ENCODE measurements at regions not wholly inside any gene's neighbourhood (a gene's known extent, or its start where the extent isn't known, plus 50 kb on each side); places are given as distances from the start of the nearest gene placed in this dataset.

DNA sequence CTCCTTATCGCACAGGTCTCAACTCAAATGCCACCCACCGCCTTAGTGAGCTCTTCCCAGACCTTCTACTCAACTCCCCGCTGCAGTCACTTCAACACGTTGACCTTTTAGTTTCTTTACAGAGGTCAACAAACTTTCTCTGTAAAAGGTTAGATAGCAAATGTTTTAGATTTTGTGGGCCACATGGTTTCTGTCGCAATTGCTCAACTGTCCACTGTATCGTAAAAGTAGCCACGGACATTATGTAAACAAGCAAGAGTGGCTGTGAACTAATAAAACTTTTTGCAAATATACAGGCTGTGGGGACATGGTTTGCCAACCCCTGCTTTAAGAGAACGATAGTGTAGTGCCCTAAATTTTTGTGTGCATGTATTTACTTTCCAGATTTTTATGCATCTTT, 247.6 kb upstream of the TSHZ2 start:
- H3K4me2 ChIP-seq (ENCODE audit: low read depth, low read length), result no peak overlapping the region
- H3K9me2 ChIP-seq (replicated peaks; ENCODE audit: insufficient read depth, low read length), result no peaks in the 10 kb centered on the region
- no peak for DNase-seq
- no peak overlapping the region for H3K9ac ChIP-seq (ENCODE audit: low read length)
- no peak overlapping the region for H2AFZ ChIP-seq (ENCODE audit: low read length)
- no peaks in the 10 kb centered on the region for H4K20me1 ChIP-seq (ENCODE audit: insufficient read depth, low read length)
- H3K4me1 ChIP-seq (ENCODE audit: low read length), result no peaks in the 10 kb centered on the region
- H3K36me3 ChIP-seq (replicated peaks; ENCODE audit: insufficient read depth, low read length), result no peaks in the 10 kb centered on the region
- H3K27ac ChIP-seq (ENCODE audit: low read length), result no peak overlapping the region
- no peak overlapping the region for H3K4me3 ChIP-seq (ENCODE audit: low read length)
- H3F3A ChIP-seq (ENCODE audit: insufficient read depth, low read length), result no peaks in the 10 kb centered on the region
- no peaks in the 10 kb centered on the region for H3K27me3 ChIP-seq (replicated peaks; ENCODE audit: insufficient read depth, low read length)
- no peaks in the 10 kb centered on the region for H3K9me3 ChIP-seq (replicated peaks; ENCODE audit: insufficient read depth, low read length)
- no peaks in the 10 kb centered on the region for H3K79me2 ChIP-seq (ENCODE audit: low read length)
- TF ChIP-seq, protein P1, sequence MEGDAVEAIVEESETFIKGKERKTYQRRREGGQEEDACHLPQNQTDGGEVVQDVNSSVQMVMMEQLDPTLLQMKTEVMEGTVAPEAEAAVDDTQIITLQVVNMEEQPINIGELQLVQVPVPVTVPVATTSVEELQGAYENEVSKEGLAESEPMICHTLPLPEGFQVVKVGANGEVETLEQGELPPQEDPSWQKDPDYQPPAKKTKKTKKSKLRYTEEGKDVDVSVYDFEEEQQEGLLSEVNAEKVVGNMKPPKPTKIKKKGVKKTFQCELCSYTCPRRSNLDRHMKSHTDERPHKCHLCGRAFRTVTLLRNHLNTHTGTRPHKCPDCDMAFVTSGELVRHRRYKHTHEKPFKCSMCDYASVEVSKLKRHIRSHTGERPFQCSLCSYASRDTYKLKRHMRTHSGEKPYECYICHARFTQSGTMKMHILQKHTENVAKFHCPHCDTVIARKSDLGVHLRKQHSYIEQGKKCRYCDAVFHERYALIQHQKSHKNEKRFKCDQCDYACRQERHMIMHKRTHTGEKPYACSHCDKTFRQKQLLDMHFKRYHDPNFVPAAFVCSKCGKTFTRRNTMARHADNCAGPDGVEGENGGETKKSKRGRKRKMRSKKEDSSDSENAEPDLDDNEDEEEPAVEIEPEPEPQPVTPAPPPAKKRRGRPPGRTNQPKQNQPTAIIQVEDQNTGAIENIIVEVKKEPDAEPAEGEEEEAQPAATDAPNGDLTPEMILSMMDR (IDR thresholded peaks at IDR 0.05; ENCODE audit: low read length), result no peak
- TF ChIP-seq EZH2phosphoT487 (IDR thresholded peaks at IDR 0.05; ENCODE audit: low read length) (no peak), EZH2 (optimal IDR thresholded peaks at IDR 0.05; ENCODE audit: low read depth, low read length) (no peak)

DNA sequence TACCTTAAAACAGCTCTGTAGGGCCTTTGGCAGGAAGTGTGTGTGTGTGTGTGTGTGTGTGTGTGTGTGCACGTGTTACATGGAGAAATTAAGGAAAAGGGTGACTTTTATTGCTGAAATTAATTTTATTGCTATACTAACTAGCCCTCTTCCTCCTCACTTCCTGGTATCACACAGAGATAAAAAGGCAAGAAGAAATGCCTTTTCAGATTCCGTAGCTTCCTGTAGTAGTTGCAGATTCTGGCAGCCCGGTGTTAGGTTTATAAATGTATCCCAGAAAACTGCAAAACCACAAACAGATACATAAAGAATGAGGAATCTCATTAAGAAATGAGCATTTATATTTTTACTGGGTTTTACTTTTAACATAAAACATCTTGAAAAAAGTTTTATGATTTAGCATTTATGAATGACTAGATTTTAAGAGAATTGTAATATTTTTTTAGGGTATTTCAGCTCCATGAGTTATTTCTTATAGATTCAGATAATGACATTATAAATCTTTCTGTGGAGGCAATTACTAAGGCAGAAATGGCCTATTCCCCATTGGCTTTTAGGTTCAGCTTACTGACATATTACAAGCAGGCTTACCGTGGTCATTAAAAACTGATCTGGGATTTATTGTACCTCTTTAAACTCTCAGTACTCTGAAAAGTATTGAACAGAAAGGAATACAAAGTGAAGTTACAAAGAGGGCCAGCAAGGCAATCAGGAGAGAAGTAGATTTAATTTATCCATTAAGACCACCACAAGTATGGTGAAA, 249.1 kb upstream of the TSHZ2 start:
- Histone ChIP-seq H3K79me2 (ENCODE audit: low read length) (no peaks in the 10 kb centered on the region), H3K4me1 (ENCODE audit: low read length) (no peaks in the 10 kb centered on the region), H3K9me3 (replicated peaks; ENCODE audit: insufficient read depth, low read length) (no peaks in the 10 kb centered on the region), H3K9ac (ENCODE audit: low read length) (no peak overlapping the region), H3K9me2 (replicated peaks; ENCODE audit: insufficient read depth, low read length) (no peaks in the 10 kb centered on the region), H3F3A (ENCODE audit: insufficient read depth, low read length) (no peaks in the 10 kb centered on the region), H3K36me3 (replicated peaks; ENCODE audit: insufficient read depth, low read length) (no peaks in the 10 kb centered on the region), H4K20me1 (ENCODE audit: insufficient read depth, low read length) (no peaks in the 10 kb centered on the region), H3K27ac (ENCODE audit: low read length) (no peak overlapping the region), H3K4me3 (ENCODE audit: low read length) (no peak overlapping the region), H2AFZ (ENCODE audit: low read length) (no peak overlapping the region), H3K4me2 (ENCODE audit: low read depth, low read length) (no peak overlapping the region), H3K27me3 (replicated peaks; ENCODE audit: insufficient read depth, low read length) (no peaks in the 10 kb centered on the region)
- TF ChIP-seq, protein P1 (IDR thresholded peaks at IDR 0.05; ENCODE audit: low read length), result no peak
- no peak for TF ChIP-seq EZH2phosphoT487 (IDR thresholded peaks at IDR 0.05; ENCODE audit: low read length)
- TF ChIP-seq EZH2 (optimal IDR thresholded peaks at IDR 0.05; ENCODE audit: low read depth, low read length), result no peak
- no peak for DNase-seq

DNA sequence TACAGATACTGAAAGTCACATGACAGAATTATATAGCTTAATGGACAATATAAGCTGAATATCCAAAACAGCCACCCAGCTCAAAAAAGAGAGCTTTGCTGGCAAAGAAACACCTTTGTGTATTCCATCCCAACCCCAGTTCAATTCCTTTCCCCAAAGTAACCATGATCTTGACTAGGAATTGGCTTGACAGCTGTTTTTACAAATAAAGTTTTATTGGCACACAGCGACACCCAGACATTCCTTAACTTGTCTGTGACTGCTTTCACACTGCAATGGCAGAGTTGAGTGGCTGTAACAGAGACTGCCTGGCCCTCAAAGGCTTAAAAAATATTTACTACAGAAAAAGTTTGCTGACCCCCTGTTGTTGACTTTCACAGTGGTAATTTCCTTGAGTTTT, 264.0 kb upstream of the TSHZ2 start:
- Histone ChIP-seq H3K79me2 (ENCODE audit: low read length) (no peaks in the 10 kb centered on the region), H3K9me3 (replicated peaks; ENCODE audit: insufficient read depth, low read length) (no peaks in the 10 kb centered on the region), H3K9me2 (replicated peaks; ENCODE audit: insufficient read depth, low read length) (no peaks in the 10 kb centered on the region), H4K20me1 (ENCODE audit: insufficient read depth, low read length) (no peaks in the 10 kb centered on the region), H3K36me3 (replicated peaks; ENCODE audit: insufficient read depth, low read length) (no peaks in the 10 kb centered on the region), H3F3A (ENCODE audit: insufficient read depth, low read length) (no peaks in the 10 kb centered on the region), H3K27me3 (replicated peaks; ENCODE audit: insufficient read depth, low read length) (no peaks in the 10 kb centered on the region), H3K27ac (ENCODE audit: low read length) (no peak overlapping the region), H3K9ac (ENCODE audit: low read length) (no peak overlapping the region), H2AFZ (ENCODE audit: low read length) (no peak overlapping the region), H3K4me3 (ENCODE audit: low read length) (no peak overlapping the region), H3K4me2 (ENCODE audit: low read depth, low read length) (no peak overlapping the region), H3K4me1 (ENCODE audit: low read length) (no peaks in the 10 kb centered on the region)
- no peak for DNase-seq
- TF ChIP-seq, protein P1 (IDR thresholded peaks at IDR 0.05; ENCODE audit: low read length), result no peak
- TF ChIP-seq EZH2 (optimal IDR thresholded peaks at IDR 0.05; ENCODE audit: low read depth, low read length), result no peak
- TF ChIP-seq EZH2phosphoT487 (IDR thresholded peaks at IDR 0.05; ENCODE audit: low read length), result no peak

All from MM.1S (cell line).